Calu3 (cell line): ENCODE measurements at regions not wholly inside any gene's neighbourhood (a gene's known extent, or its start where the extent isn't known, plus 50 kb on each side); places are given as distances from the start of the nearest gene placed in this dataset.

ENCODE experiments used
- BruUV-seq: library from RNA; stranded (reverse); fragments of 400-500 nt; replicated peaks from 2 replicates; lab custom pipeline; 2021; lab: Mats Ljungman, UMichigan
- CTCF ChIA-PET: fragments of 300-600 bp; sonication (Branson Sonifier 250); formaldehyde crosslinking; loops from one replicate; lab custom pipeline; 2022; ENCODE audit warnings: antibody characterized with exemption; lab: Charles Lee
- DNase-seq: peaks from one replicate; pipeline ENCODE4 v3.0.0; 2022
- H3K27ac Mint-ChIP-seq: one replicate; pipeline ENCODE4 v1.8.0; 2022; ENCODE audit warnings: mixed read lengths; ENCODE audit not compliant: unreplicated experiment
- H3K27me3 Mint-ChIP-seq: one replicate; pipeline ENCODE4 v1.8.0; 2022; ENCODE audit warnings: mixed read lengths; ENCODE audit not compliant: unreplicated experiment
- H3K36me3 Mint-ChIP-seq: one replicate; pipeline ENCODE4 v1.8.0; 2022; ENCODE audit warnings: mild to moderate bottlenecking, moderate library complexity, mixed read lengths; ENCODE audit not compliant: insufficient read depth, unreplicated experiment
- H3K4me1 Mint-ChIP-seq: one replicate; pipeline ENCODE4 v1.8.0; 2022; ENCODE audit warnings: mild to moderate bottlenecking, low read depth, mixed read lengths; ENCODE audit not compliant: unreplicated experiment
- H3K4me3 Mint-ChIP-seq: one replicate; pipeline ENCODE4 v1.8.0; 2022; ENCODE audit warnings: mild to moderate bottlenecking, low read depth, moderate library complexity, mixed read lengths; ENCODE audit not compliant: unreplicated experiment
- H3K9me3 Mint-ChIP-seq: one replicate; pipeline ENCODE4 v1.8.0; 2022; ENCODE audit warnings: low read depth, mixed read lengths; ENCODE audit not compliant: unreplicated experiment
- CTCF ChIP-seq: fragments of 200-600 bp; IDR thresholded peaks from one replicate; pipeline ENCODE4 v1.8.0; 2022; ENCODE audit warnings: antibody characterized with exemption; ENCODE audit not compliant: unreplicated experiment
- intact Hi-C: fragments of 100-400 bp; cut with micrococcal nuclease; formaldehyde crosslinking; loops from one replicate; pipeline ENCODE4 v1.10.0; 2022; ENCODE audit not compliant: unreplicated experiment

- no peaks in the 10 kb centered on the region for H3K27me3 Mint-ChIP-seq
- no peaks in the 10 kb centered on the region for H3K4me1 Mint-ChIP-seq
- H3K27ac Mint-ChIP-seq: no peak overlapping the region
- DNase-seq: no peak
- H3K4me3 Mint-ChIP-seq: no peak overlapping the region
- H3K36me3 Mint-ChIP-seq: no peaks in the 10 kb centered on the region
- no peak for TF ChIP-seq CTCF
- intact Hi-C loops: no loop called here
- H3K9me3 Mint-ChIP-seq: peaks cover 3% of the 10 kb centered on the region
- no TSS peak for BruUV-seq
- CTCF ChIA-PET: no interaction called here
Measured at GRCh38 chr3:104685492-104685891, 681.2 kb upstream of the ALCAM start.

- TF ChIP-seq CTCF: no peak
- Mint-ChIP-seq H3K36me3 (no peaks in the 10 kb centered on the region), H3K27ac (no peak overlapping the region), H3K27me3 (no peaks in the 10 kb centered on the region), H3K4me1 (no peaks in the 10 kb centered on the region), H3K9me3 (no peaks in the 10 kb centered on the region), H3K4me3 (no peak overlapping the region)
- intact Hi-C loops: no loop called here
- CTCF ChIA-PET: no interaction called here
- BruUV-seq: no TSS peak
- no peak for DNase-seq
Measured at GRCh38 chr3:104687362-104687761, 679.3 kb upstream of the ALCAM start.

- TF ChIP-seq CTCF: no peak
- DNase-seq: no peak
- H3K9me3 Mint-ChIP-seq: no peaks in the 10 kb centered on the region
- H3K4me3 Mint-ChIP-seq: no peak overlapping the region
- CTCF ChIA-PET: no interaction called here
- no peaks in the 10 kb centered on the region for H3K4me1 Mint-ChIP-seq
- BruUV-seq: no TSS peak
- no peaks in the 10 kb centered on the region for H3K27me3 Mint-ChIP-seq
- no peaks in the 10 kb centered on the region for H3K36me3 Mint-ChIP-seq
- intact Hi-C loops: no loop called here
- no peak overlapping the region for H3K27ac Mint-ChIP-seq
Measured at GRCh38 chr3:104696470-104696869, 670.2 kb upstream of the ALCAM start.

GRCh38 chr3:104711406-104711805, 655.3 kb upstream of the ALCAM start:
- no peak for DNase-seq
- CTCF ChIA-PET: no interaction called here
- Mint-ChIP-seq H3K4me1 (no peaks in the 10 kb centered on the region), H3K36me3 (no peaks in the 10 kb centered on the region), H3K9me3 (no peaks in the 10 kb centered on the region), H3K27me3 (no peaks in the 10 kb centered on the region), H3K4me3 (no peak overlapping the region), H3K27ac (no peak overlapping the region)
- no TSS peak for BruUV-seq
- intact Hi-C loops: no loop called here
- TF ChIP-seq CTCF: no peak
